ENCODE measurements at regions not wholly inside any gene's neighbourhood (a gene's known extent, or its start where the extent isn't known, plus 50 kb on each side); places are given as distances from the start of the nearest gene placed in this dataset.

GRCh38 chr9:109830545-109830944 lies 50.5 kb downstream of the PALM2AKAP2 start:
- no peak for DNase-seq (ENCODE audit: low read depth in 1 of 2, low spot score in 1 of 2)

GRCh38 chr9:109831998-109832658 lies 52.1 kb downstream of the PALM2AKAP2 start:
- no peak for DNase-seq (ENCODE audit: low read depth in 1 of 2, low spot score in 1 of 2)

DNA sequence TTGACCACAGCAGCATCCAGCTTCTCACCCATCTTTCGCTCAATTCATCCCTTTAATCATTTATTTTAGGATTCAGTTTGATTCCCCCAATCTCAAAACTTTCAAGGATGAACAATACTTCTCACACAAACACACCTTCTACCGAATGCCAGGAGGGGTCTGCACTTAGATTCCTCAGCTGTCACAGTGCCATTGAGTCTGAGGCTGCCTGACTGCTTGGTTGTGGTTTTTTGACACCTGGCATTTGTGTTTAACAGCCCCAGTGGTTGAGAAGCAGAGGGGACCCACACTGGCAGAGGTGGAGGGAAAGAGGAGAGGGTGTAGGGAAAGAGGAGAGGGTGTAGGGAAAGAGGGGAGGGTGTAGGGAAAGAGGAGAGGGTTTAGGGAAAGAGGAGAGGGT lies 54.9 kb downstream of the PALM2AKAP2 start:
- DNase-seq (ENCODE audit: low read depth in 1 of 2, low spot score in 1 of 2): no peak

GRCh38 chr9:109843641-109844040 lies 63.6 kb downstream of the PALM2AKAP2 start:
- no peak for DNase-seq (ENCODE audit: low read depth in 1 of 2, low spot score in 1 of 2)

GRCh38 chr9:109845226-109845625 lies 65.2 kb downstream of the PALM2AKAP2 start:
- DNase-seq (ENCODE audit: low read depth in 1 of 2, low spot score in 1 of 2): no peak

- no peak for DNase-seq (ENCODE audit: low read depth in 1 of 2, low spot score in 1 of 2)
Observed at GRCh38 chr9:109846776-109847175, 66.8 kb downstream of the PALM2AKAP2 start.

- no peak for DNase-seq (ENCODE audit: low read depth in 1 of 2, low spot score in 1 of 2)
Observed at GRCh38 chr9:109852556-109852955, 72.6 kb downstream of the PALM2AKAP2 start.

- no peak for DNase-seq (ENCODE audit: low read depth in 1 of 2, low spot score in 1 of 2)
Observed at GRCh38 chr9:109855540-109855939, 75.5 kb downstream of the PALM2AKAP2 start.

GRCh38 chr9:109856785-109857184 lies 76.8 kb downstream of the PALM2AKAP2 start:
- no peak for DNase-seq (ENCODE audit: low read depth in 1 of 2, low spot score in 1 of 2)

DNA sequence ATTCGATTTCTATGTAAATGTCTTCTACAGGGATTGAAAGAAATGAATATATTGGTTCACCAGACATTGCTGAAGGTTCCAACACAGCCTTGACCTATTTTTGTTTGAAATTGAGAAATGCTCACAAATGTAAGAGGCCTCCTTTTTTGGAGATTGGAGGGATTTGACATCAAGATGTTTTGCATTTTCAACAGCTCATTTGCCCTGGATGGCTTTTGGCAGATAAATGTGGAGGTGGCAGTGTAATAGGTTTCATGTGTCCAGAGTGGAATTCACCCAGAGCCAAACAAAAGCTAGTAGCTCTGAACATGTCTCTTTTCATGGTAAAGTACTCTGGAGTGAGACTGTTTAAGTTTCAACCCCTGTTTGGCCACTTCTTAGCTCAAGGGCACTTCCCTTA lies 77.3 kb downstream of the PALM2AKAP2 start:
- DNase-seq (ENCODE audit: low read depth in 1 of 2, low spot score in 1 of 2): no peak

GRCh38 chr9:109859447-109859846 lies 79.4 kb downstream of the PALM2AKAP2 start:
- DNase-seq (ENCODE audit: low read depth in 1 of 2, low spot score in 1 of 2): no peak

- DNase-seq (ENCODE audit: low read depth in 1 of 2, low spot score in 1 of 2): no peak
Observed at GRCh38 chr9:109860521-109860920, 80.5 kb downstream of the PALM2AKAP2 start.

DNA sequence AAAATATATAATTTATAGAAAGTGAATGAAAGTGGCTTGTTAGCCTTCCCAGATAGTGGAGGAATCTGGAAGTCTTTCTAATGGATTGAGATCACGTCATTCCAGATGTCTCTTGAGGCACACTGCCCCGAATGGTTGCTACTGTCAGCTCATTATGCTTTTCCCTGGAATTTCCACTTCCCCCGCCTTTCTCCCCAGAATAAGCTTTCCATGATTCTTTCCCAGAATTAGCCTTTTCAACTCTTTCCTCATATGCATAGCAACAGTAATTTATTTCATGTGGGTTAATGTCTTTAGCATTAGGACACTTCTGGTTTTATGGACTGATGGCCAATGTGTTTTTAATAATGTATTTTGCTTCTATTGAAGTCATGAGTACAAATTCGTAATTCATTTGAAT lies 81.5 kb downstream of the PALM2AKAP2 start:
- DNase-seq (ENCODE audit: low read depth in 1 of 2, low spot score in 1 of 2): no peak

DNA sequence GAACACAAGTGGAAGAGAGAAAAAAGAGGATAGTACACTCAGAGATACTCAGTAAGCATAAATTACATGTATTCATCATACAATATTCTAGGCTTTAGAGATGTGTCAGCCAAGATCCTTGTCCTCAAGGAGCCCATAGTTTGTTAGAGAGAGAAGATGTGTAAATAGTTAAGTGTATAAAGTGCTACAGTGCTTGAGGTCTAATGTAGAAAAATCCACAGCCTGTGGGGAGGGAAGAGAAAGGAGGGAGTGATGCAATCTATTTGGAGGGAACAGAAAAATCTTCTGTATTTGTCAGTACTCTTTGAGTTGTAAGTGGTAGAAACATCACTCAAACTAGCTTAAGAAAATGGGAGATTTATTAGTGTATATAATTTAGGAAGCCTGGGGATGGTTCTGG lies 81.9 kb downstream of the PALM2AKAP2 start:
- DNase-seq (ENCODE audit: low read depth in 1 of 2, low spot score in 1 of 2): no peak

- DNase-seq (ENCODE audit: low read depth in 1 of 2, low spot score in 1 of 2): no peak
Observed at GRCh38 chr9:109862452-109862851, 82.5 kb downstream of the PALM2AKAP2 start.

GRCh38 chr9:109863961-109864360 lies 84.0 kb downstream of the PALM2AKAP2 start:
- DNase-seq (ENCODE audit: low read depth in 1 of 2, low spot score in 1 of 2): no peak

DNA sequence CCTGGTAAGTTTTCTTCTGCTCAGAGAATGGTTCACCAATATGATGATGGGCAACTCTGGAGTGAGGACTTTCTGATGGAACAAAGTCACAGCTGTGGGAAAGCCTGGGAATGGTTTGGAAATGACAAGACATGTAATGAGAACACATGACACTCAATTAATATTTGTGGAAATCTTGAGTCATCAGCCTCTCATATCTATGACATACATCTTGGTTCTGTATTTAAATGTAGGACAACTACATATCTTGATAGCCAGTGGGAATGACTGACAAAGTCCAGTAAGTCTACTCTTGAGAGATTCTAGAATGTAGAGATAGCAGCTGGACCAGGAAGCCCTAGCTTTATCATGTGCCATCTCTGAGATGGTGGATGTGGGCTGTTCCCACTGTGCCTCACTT lies 85.5 kb downstream of the PALM2AKAP2 start:
- no peak for DNase-seq (ENCODE audit: low read depth in 1 of 2, low spot score in 1 of 2)

GRCh38 chr9:109868207-109868606 lies 88.2 kb downstream of the PALM2AKAP2 start:
- DNase-seq (ENCODE audit: low read depth in 1 of 2, low spot score in 1 of 2): no peak

GRCh38 chr9:109868722-109869121 lies 88.7 kb downstream of the PALM2AKAP2 start:
- no peak for DNase-seq (ENCODE audit: low read depth in 1 of 2, low spot score in 1 of 2)

DNA sequence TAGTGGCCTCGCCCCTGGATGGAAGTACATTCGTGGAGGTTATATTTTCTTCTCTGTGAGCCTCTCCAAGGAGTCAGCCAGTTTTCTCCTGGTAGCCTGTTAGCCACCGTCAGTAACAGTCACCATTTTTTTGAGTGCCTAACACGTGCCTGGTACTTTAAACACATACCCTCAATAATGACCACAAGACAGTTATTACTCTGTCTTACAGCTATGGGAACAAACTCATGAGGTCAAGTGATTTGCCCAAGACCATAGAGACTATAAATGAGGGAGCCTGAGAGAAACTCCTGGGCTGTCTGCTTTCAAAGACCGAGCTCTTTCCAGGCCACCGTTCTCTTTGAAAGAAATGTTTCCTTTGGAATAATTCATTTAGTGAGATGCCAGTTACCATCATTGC lies 90.4 kb downstream of the PALM2AKAP2 start:
- DNase-seq (ENCODE audit: low read depth in 1 of 2, low spot score in 1 of 2): no peak

DNA sequence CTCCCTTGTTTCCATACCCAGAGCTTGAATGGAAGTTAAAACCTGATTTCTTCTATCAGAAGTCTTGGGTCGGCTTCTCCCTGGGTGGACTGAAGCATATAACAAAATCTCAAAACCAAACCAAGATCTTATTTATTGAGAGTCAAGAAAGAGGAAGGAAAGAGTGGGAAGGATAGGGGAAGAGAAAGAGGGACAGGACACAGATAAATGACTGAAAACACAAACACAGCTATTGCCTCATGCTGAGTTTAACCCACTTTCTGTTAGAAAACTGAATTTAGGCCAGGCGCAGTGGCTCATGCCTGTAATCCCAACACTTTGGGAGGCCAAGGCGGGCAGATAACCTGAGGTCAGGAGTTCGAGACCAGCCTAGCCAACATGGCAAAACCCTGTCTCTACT lies 92.9 kb downstream of the PALM2AKAP2 start:
- no peak for DNase-seq (ENCODE audit: low read depth in 1 of 2, low spot score in 1 of 2)

GRCh38 chr9:109875495-109876129 lies 95.6 kb downstream of the PALM2AKAP2 start:
- DNase-seq (ENCODE audit: low read depth in 1 of 2, low spot score in 1 of 2): no peak

Data from activated CD4-positive, alpha-beta T cell treated with anti-CD3 and anti-CD28 coated beads, Interleukin-2, amount 50 U/mL, for 24 hours (primary cell).